Liver (tissue), 2 donors: ENCODE measurements at regions not wholly inside any gene's neighbourhood (a gene's known extent, or its start where the extent isn't known, plus 50 kb on each side); places are given as distances from the start of the nearest gene placed in this dataset.

Source experiments
- CTCF ChIP-seq: fragments of 150-350 bp; IDR thresholded peaks from 2 replicates; pipeline ENCODE4 v1.5.1; 2017; ENCODE audit warnings: improper control_type of control experiment, low read depth, low read length; ENCODE audit not compliant: missing input control
- REST ChIP-seq: IDR thresholded peaks from 2 replicates; pipeline ENCODE4 v1.6.1; 2016; ENCODE audit warnings: antibody characterized with exemption, mild to moderate bottlenecking
- donor health status: healthy.

- no peak for TF ChIP-seq CTCF
- no peak for TF ChIP-seq REST
Observed at GRCh38 chr18:78396077-78396476, 583.5 kb upstream of the SALL3 start.
